MM.1S (cell line): ENCODE measurements at regions not wholly inside any gene's neighbourhood (a gene's known extent, or its start where the extent isn't known, plus 50 kb on each side); places are given as distances from the start of the nearest gene placed in this dataset.

Source experiments
- DNase-seq: peaks from one replicate; pipeline ENCODE4 v3.0.0-alpha.2; 2015
- H2AFZ ChIP-seq: fragments of 300-600 bp; sonication (generic); 2 replicates; pipeline ENCODE4 v1.6.0; 2016; ENCODE audit warnings: antibody characterized with exemption, low read length
- H3F3A ChIP-seq: fragments of 300-600 bp; sonication (generic); 2 replicates; pipeline ENCODE4 v1.6.1; 2016; ENCODE audit warnings: mild to moderate bottlenecking, antibody characterized with exemption, low read length, moderate library complexity, mixed read lengths; ENCODE audit not compliant: insufficient read depth
- H3K27ac ChIP-seq: fragments of 300-600 bp; sonication (generic); 2 replicates; pipeline ENCODE4 v1.5.1; 2016; ENCODE audit warnings: mild to moderate bottlenecking, low read length
- H3K27me3 ChIP-seq: fragments of 300-600 bp; sonication (generic); replicated peaks from 2 replicates; pipeline ENCODE4 v1.6.0; 2016; ENCODE audit warnings: low read length; ENCODE audit not compliant: insufficient read depth
- H3K36me3 ChIP-seq: fragments of 300-600 bp; sonication (generic); replicated peaks from 2 replicates; pipeline ENCODE4 v1.6.1; 2016; ENCODE audit warnings: mild to moderate bottlenecking, low read length, mixed read lengths; ENCODE audit not compliant: insufficient read depth
- H3K4me1 ChIP-seq: fragments of 300-600 bp; sonication (generic); 2 replicates; pipeline ENCODE4 v1.6.1; 2016; ENCODE audit warnings: low read length, mixed read lengths
- H3K4me2 ChIP-seq: fragments of 300-600 bp; sonication (generic); 2 replicates; pipeline ENCODE4 v1.6.0; 2016; ENCODE audit warnings: low read depth, low read length
- H3K4me3 ChIP-seq: fragments of 300-600 bp; sonication (generic); 2 replicates; pipeline ENCODE4 v1.5.1; 2016; ENCODE audit warnings: low read length, mixed read lengths
- H3K79me2 ChIP-seq: fragments of 300-600 bp; sonication (generic); 2 replicates; pipeline ENCODE4 v1.6.1; 2016; ENCODE audit warnings: mixed run types, low read length, mixed read lengths
- H3K9ac ChIP-seq: fragments of 300-600 bp; sonication (generic); 2 replicates; pipeline ENCODE4 v1.6.1; 2016; ENCODE audit warnings: low read length, mixed read lengths
- H3K9me2 ChIP-seq: fragments of 300-600 bp; sonication (generic); replicated peaks from 2 replicates; pipeline ENCODE4 v1.6.1; 2016; ENCODE audit warnings: mild to moderate bottlenecking, low read length, mixed read lengths; ENCODE audit not compliant: insufficient read depth
- H3K9me3 ChIP-seq: fragments of 300-600 bp; sonication (generic); replicated peaks from 2 replicates; pipeline ENCODE4 v1.6.1; 2016; ENCODE audit warnings: mild to moderate bottlenecking, low read length, mixed read lengths; ENCODE audit not compliant: insufficient read depth
- H4K20me1 ChIP-seq: fragments of 300-600 bp; sonication (generic); 2 replicates; pipeline ENCODE4 v1.6.1; 2016; ENCODE audit warnings: mild to moderate bottlenecking, low read length, moderate library complexity, mixed read lengths; ENCODE audit not compliant: insufficient read depth
- CTCF ChIP-seq: fragments of 300-600 bp; sonication (generic); IDR thresholded peaks from 2 replicates; pipeline ENCODE4 v1.5.1; 2016; ENCODE audit warnings: antibody characterized with exemption, low read length, mixed read lengths
- EZH2 ChIP-seq: fragments of 300-600 bp; sonication (generic); optimal IDR thresholded peaks from 2 replicates; pipeline ENCODE3; 2017; ENCODE audit warnings: low read depth, mild to moderate bottlenecking, antibody characterized with exemption, low read length, mixed read lengths
- EZH2phosphoT487 ChIP-seq: fragments of 300-600 bp; sonication (generic); IDR thresholded peaks from 2 replicates; pipeline ENCODE4 v1.6.1; 2018; ENCODE audit warnings: antibody characterized with exemption, low read length

GRCh38 chr1:30373471-30374399 lies 349.6 kb downstream of the MATN1 start:
- no peaks in the 10 kb centered on the region for H3K4me1 ChIP-seq
- H3K9ac ChIP-seq, result no peak overlapping the region
- H3K27me3 ChIP-seq, result peaks cover 95% of the 10 kb centered on the region
- TF ChIP-seq EZH2phosphoT487 (no peak), EZH2 (no peak), CTCF (no peak)
- no peaks in the 10 kb centered on the region for H3F3A ChIP-seq
- no peaks in the 10 kb centered on the region for H3K79me2 ChIP-seq
- H3K4me2 ChIP-seq, result no peak overlapping the region
- no peaks in the 10 kb centered on the region for H3K36me3 ChIP-seq
- H3K4me3 ChIP-seq, result no peak overlapping the region
- H3K9me3 ChIP-seq, result no peaks in the 10 kb centered on the region
- no peak overlapping the region for H3K27ac ChIP-seq
- no peak overlapping the region for H2AFZ ChIP-seq
- DNase-seq, result no peak
- H3K9me2 ChIP-seq, result no peaks in the 10 kb centered on the region
- no peaks in the 10 kb centered on the region for H4K20me1 ChIP-seq

GRCh38 chr1:30372792-30373433 lies 350.5 kb downstream of the MATN1 start:
- no peak overlapping the region for H3K4me2 ChIP-seq
- H3K4me1 ChIP-seq, result no peaks in the 10 kb centered on the region
- H3K27ac ChIP-seq, result no peak overlapping the region
- H3K9me3 ChIP-seq, result no peaks in the 10 kb centered on the region
- no peak overlapping the region for H3K4me3 ChIP-seq
- H3K27me3 ChIP-seq, result peaks cover 95% of the 10 kb centered on the region
- H3K36me3 ChIP-seq, result no peaks in the 10 kb centered on the region
- TF ChIP-seq CTCF (no peak), EZH2 (no peak)
- H3K9ac ChIP-seq, result no peak overlapping the region
- H2AFZ ChIP-seq, result no peak overlapping the region
- H3K9me2 ChIP-seq, result no peaks in the 10 kb centered on the region
- H3F3A ChIP-seq, result no peaks in the 10 kb centered on the region
- H4K20me1 ChIP-seq, result no peaks in the 10 kb centered on the region
- no peak for DNase-seq
- H3K79me2 ChIP-seq, result no peaks in the 10 kb centered on the region

GRCh38 chr1:30371888-30372791 lies 351.2 kb downstream of the MATN1 start:
- no peaks in the 10 kb centered on the region for H3K9me2 ChIP-seq
- peaks cover 93% of the 10 kb centered on the region for H3K27me3 ChIP-seq
- TF ChIP-seq CTCF, result no peak
- TF ChIP-seq EZH2, result no peak
- TF ChIP-seq EZH2phosphoT487, result no peak
- no peaks in the 10 kb centered on the region for H3K9me3 ChIP-seq
- no peak overlapping the region for H3K4me3 ChIP-seq
- H3K4me2 ChIP-seq, result no peak overlapping the region
- DNase-seq, result no peak
- H3K27ac ChIP-seq, result no peak overlapping the region
- H3K4me1 ChIP-seq, result no peaks in the 10 kb centered on the region
- H3K36me3 ChIP-seq, result no peaks in the 10 kb centered on the region
- H4K20me1 ChIP-seq, result no peaks in the 10 kb centered on the region
- no peak overlapping the region for H3K9ac ChIP-seq
- H2AFZ ChIP-seq, result no peak overlapping the region
- no peaks in the 10 kb centered on the region for H3F3A ChIP-seq
- H3K79me2 ChIP-seq, result no peaks in the 10 kb centered on the region
